HFF-Myc (cell line): ENCODE measurements at regions not wholly inside any gene's neighbourhood (a gene's known extent, or its start where the extent isn't known, plus 50 kb on each side); places are given as distances from the start of the nearest gene placed in this dataset.

Source experiments
- DNase-seq: peaks from one replicate; pipeline ENCODE4 v3.0.0-alpha.2; 2011; ENCODE audit warnings: low read depth; ENCODE audit errors: extremely low read depth
- H3K4me3 ChIP-seq: replicated peaks from 2 replicates; pipeline ENCODE4 v1.5.1; 2011; ENCODE audit warnings: low read depth, mild to moderate bottlenecking, control low read depth, low read length
- TF ChIP-seq, protein P1 (sequence below): IDR thresholded peaks from 2 replicates; pipeline ENCODE4 v1.5.1; 2012; ENCODE audit warnings: mild to moderate bottlenecking, low read depth, low read length, control low read depth; ENCODE audit errors: missing control alignments

DNA sequence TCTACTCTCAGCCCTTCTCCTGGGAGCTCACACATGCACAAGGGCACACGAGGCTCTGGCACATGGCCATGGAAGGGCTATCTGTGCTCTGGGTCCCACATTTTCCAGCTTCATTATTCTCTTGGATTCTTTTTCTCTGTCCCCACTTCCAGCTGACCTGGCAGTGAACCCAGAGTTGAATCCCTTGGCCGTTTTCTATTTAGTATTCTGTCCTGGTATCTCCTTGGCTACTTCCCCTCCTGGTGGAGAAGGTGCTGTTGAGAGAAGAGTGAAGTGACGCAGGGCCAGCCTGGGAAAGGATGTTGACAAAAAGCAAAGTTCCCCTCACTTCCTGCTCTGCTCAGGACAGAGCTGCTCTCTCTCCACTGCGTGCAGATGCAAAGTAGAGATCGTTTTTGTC lies 303.1 kb downstream of the IRS2 start:
- DNase-seq: no peak
- H3K4me3 ChIP-seq: no peak overlapping the region
- TF ChIP-seq, protein P1, sequence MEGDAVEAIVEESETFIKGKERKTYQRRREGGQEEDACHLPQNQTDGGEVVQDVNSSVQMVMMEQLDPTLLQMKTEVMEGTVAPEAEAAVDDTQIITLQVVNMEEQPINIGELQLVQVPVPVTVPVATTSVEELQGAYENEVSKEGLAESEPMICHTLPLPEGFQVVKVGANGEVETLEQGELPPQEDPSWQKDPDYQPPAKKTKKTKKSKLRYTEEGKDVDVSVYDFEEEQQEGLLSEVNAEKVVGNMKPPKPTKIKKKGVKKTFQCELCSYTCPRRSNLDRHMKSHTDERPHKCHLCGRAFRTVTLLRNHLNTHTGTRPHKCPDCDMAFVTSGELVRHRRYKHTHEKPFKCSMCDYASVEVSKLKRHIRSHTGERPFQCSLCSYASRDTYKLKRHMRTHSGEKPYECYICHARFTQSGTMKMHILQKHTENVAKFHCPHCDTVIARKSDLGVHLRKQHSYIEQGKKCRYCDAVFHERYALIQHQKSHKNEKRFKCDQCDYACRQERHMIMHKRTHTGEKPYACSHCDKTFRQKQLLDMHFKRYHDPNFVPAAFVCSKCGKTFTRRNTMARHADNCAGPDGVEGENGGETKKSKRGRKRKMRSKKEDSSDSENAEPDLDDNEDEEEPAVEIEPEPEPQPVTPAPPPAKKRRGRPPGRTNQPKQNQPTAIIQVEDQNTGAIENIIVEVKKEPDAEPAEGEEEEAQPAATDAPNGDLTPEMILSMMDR: no peak

DNA sequence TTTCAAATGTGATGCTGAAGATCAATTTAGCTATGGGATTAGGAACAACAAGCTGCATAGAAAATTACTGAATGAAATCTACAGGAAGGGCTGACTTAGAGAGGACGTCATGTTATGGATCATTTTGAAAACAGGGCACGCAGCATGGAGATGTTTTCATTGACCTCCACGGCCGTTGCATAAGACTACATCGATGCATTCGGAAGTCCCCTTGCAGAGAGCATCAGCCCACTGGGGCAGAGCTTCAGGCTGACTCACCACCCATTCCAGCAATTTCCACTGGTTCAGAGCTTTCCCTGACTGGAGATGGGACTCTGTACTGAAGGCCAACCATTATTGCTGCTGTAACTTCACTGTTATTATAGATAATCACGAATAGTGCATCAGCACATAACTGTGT lies 305.3 kb downstream of the IRS2 start:
- no peak overlapping the region for H3K4me3 ChIP-seq
- TF ChIP-seq, protein P1: no peak
- no peak for DNase-seq

DNA sequence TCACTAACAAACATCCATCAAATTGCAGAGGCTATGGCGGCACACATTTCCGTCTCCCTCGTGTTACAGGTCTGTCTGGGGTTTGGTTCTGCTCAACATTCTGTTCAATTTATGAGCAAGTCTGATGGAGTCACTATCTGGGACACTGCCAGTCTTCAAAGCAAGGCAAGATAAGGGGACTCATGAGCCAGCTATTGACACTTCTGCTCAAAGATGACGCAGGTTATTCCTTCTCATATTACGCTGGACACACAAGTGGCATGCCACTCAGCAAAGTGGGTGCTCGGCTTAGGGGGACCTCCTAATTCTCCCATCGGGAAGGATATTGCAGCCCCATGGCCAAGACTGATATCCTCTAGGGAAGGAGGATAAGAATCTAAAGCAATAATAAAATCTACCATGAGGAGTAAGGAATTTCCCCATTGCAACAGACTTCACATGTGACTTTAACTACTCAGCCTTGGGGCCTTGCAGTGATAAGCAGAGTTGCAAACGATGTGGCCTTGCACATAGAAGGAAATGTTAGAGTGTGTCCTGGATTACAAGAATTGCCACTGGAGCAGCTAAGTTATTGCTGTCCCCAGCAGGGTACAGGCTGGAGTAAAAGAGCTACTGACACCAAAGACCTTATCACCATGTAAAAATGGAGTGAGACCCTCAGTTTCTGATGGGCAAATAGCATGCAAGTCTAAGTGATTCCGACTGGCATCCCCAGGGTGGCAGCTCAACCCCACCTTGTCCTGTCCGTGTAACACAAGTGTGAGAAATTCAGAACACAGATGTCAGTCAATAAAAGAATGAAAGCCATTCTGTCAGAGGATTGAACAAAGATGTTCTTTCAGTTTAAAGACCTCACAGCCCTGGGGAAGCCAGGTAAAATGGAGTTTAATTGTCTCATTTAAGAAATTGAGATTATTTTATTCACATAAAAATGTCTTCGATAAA lies 306.1 kb downstream of the IRS2 start:
- H3K4me3 ChIP-seq: no peak overlapping the region
- DNase-seq: no peak
- TF ChIP-seq, protein P1: no peak

DNA sequence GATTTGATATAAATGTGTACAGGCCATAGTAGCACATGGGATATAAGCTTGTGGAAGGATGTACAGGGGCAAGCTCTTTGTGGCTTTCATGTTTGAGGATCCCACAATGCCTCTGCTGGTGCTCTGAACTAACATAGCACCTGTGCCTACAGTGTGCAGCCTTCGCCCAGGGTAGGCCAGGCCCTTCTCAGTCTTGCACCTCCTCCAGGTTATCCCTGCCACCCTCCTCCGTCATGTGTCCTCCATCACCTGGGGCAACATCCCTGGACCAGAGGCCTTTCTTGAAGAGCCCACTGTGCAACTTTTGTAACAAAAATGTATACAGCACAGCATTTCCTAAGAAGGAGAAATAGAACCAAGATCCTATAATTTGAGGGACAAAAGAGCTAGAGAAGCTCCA lies 306.8 kb downstream of the IRS2 start:
- no peak for DNase-seq
- TF ChIP-seq, protein P1: no peak
- H3K4me3 ChIP-seq: no peak overlapping the region

DNA sequence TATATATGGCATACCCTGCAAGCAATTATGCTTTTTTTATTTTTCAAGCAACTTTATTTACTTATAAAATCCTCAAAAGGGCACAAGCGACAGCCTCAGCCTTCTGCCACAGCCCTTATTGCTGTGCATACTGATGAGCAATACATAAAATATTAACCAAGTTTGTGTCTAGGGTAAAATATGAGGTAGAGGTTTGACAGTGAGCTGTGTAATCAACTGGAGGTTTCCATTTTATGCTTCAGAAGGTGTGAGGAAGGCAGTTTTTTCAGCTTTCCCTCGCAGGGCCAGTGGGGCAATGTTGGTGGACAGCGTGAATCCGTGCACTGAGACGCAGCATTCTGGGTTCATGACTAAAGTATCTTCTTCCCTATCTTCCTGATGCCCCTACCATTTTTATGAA lies 310.4 kb downstream of the IRS2 start:
- TF ChIP-seq, protein P1: no peak
- H3K4me3 ChIP-seq: no peak overlapping the region
- no peak for DNase-seq

DNA sequence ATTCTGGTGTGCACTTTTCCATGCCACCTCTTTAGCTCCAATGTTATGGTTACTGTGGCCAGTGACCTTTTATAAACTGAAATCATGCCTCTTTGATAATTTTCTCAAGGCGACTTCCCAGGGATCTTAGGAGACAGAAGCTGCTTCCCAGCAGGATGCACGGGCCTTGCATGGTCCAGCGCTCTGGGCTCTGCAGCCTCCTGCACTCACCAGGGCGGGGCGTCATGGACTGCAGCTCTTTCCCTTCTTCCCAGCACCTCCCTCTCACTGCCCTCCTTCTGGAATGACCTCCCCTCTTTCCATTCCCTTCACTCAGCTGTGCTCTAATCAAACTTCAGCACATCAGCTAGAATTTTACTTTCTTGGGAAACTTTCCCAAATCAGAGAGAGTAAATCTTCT lies 318.3 kb downstream of the IRS2 start:
- DNase-seq: no peak
- H3K4me3 ChIP-seq: no peak overlapping the region
- TF ChIP-seq, protein P1: no peak
